GM12872 (cell line): ENCODE measurements at regions not wholly inside any gene's neighbourhood (a gene's known extent, or its start where the extent isn't known, plus 50 kb on each side); places are given as distances from the start of the nearest gene placed in this dataset.

Experiments used
- TF ChIP-seq, protein P1 (sequence below): IDR thresholded peaks from 3 replicates; pipeline ENCODE4 v1.5.1; 2011; ENCODE audit warnings: low read depth, mild to moderate bottlenecking, low read length, moderate library complexity; ENCODE audit not compliant: insufficient read depth

DNA sequence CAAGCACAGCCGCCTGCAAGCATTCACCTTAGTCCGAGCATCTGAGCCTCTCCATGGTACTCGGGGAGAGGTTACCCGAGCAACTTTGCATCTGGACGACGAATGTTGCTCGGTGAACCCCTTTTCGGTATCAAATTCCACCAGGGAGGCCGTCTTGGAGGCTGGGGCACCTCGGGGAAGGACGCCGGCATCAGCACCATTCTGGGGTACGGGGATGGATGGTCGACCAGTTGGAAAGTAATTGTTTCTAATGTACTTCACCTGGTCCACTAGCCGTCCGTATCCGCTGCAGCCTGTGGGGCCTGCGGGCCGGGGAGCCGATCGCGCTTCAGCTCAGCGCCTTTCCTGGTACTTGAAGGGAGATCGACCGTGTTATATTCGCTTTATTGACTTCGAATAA lies 161.7 kb upstream of the RTL1 start:
- TF ChIP-seq, protein P1, sequence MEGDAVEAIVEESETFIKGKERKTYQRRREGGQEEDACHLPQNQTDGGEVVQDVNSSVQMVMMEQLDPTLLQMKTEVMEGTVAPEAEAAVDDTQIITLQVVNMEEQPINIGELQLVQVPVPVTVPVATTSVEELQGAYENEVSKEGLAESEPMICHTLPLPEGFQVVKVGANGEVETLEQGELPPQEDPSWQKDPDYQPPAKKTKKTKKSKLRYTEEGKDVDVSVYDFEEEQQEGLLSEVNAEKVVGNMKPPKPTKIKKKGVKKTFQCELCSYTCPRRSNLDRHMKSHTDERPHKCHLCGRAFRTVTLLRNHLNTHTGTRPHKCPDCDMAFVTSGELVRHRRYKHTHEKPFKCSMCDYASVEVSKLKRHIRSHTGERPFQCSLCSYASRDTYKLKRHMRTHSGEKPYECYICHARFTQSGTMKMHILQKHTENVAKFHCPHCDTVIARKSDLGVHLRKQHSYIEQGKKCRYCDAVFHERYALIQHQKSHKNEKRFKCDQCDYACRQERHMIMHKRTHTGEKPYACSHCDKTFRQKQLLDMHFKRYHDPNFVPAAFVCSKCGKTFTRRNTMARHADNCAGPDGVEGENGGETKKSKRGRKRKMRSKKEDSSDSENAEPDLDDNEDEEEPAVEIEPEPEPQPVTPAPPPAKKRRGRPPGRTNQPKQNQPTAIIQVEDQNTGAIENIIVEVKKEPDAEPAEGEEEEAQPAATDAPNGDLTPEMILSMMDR, result no peak

DNA sequence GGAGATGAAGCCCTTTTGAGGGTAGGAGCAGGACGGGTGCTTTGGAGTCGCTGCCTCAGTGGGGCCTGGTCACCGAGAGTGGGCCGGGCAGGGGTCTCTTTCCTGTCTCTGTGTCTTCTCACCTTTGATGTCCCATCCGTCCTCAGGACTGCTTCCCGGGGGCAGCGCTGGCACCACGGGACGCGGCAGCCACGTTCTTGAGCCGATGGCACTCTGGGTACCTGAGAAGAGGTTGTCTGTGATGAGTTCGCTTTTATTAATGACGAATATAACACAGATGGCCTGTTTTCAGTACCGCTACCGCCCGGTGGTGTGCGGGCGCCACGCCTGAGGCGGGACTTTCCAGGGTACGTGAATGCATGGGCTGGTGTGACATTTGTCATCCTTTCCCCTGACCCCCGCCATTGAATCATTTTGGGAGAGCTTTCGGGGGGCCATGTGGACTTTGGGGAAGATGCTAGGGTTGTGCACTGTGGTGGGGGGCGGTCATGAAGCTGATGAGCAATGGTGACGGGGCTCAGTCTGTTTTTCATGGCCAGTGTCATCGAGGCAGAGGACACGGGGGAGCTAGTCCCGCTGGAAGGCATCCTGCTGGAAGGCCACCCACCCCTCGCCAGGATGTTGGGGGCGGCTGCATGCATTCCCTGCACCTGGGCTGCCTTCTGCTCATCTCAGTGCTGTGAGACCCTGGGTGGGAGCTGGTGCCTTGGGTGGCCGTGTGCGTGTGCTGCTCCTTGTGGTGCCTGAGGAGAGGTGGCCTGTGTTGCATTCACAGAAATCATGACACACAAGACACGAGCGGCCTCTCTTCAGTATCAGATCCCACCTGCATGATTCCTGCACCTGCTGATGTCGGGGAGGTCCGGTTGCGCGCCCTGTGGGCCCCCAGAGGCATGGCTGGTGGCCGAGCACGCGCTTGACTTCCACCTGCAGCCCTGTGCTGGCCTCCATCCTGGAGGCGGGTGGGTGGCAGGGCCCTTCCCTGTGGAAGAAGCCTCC lies 162.5 kb upstream of the RTL1 start:
- TF ChIP-seq, protein P1, result no peak

DNA sequence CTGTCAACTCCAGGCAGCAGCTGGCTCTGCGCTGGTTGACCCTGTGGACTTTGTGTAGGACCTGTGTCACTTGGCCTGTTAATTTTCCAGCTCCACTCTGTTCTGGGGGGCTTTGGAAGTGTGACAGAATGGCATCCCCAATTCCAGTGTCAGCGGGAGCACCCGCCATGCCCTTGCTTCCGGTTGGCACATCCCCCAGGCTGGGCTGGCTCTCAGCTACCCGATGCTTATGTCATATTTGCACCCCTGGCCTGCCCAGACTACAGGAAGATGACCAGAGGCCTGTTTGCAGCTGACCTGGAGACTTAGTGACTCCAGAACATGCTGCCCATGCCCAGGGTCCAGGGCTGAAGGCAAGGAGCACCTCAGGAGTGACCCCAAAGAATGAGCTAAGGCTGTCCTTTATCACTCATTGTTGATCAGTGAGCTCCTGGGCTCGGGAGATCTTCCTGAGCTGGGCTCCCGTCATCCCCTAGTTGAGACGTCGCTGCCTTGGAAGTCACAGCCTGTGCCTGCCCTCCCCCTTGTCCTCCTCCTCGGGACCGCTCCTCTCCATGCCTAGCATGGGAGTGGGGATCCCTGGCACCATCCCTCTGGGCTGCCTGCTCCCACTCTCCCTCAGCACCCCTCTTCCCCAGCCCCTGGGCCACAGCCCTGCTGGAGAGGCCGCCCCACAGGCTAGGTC lies 163.4 kb upstream of the RTL1 start:
- TF ChIP-seq, protein P1, result no peak

DNA sequence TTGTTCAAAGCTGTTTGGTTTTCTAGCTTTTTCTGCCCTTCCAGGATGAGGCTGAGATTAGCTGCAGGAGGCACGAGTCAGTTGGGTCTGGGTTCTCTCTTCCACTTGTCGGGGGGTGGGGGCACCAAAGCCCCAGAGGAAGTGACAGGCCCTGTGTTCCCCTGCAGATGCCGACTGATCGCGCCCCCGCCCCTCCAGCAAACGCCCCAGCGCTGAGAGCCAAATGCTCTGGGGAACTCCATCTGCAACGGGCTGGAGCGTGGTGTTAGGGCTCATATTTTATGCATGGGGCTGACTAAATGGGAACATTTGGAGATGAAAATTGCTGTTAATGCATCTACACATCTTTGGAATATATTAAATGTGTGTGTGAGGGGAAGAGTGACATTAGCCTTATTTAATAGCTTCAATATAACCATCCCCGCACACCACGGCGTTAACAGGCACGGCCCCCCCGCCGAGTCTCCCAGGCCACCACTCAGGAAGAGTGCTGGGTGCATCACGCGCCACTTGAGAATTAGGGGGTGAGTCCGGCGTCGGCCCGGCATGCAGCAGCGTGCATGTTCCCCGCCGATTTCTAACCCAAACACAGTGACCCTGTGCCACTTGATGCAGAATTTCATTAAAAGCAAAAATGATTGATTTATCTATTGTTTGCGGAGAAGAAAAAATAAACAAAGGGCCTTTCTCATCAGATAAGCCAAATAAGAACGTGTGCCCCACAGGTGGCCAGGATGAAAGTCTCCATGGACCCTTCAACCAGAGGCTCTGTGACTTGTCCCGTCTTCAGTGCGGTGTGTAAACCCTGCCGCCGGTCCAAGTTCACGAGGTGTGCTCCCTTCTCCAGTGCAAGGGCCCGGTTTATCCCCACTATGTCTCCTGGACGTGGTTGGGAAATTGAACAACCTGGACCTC lies 165.0 kb upstream of the RTL1 start:
- TF ChIP-seq, protein P1, result no peak

DNA sequence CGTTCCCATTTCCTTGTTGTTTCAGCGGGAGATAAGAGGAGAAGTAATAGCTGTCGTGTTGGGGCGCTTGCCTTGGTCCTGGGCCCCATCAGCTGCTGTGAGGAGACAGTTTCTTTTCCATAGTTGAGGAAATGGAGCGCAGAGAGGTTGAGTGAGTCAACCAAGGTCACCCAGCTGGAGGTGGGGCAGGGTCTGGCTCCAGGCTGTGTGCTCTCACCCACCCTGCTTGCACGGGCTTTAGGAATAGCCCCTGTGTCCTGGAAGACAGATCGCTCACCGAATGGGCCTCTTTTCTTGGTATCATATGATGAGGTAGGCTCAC lies 165.7 kb upstream of the RTL1 start:
- TF ChIP-seq, protein P1, result no peak

DNA sequence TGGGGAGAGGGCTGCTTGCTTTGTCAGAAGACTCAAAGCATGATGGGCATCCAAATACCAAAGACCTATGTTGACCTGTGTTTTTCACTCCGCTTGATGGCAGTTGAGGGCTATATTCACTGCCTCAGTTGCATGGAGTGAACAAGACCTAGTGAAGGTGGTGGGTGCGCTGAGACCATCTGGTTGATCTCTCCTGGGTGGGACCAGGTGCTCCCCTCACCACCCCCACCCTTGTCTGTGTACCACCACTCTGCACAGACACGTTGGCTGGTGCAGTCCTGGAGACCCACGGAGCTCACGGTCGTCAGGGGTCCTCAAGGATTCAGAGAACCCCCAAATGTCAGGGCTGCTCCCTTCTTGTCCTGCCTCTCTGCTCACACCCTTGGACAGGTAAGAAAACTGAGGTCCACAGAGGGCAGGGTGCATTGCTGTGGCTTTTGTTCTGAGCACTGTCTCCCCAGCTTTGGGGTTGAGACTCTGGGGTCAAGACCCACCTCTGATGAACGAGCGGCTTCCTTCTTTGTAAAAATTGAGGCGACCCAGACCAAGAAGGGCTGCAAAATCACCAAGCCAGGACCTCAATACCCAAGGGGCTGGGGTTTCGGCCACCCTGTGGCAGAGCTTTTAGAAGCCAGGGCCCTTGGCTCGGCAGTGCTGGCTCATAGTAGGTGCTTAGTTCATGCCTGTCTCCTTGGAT lies 166.3 kb upstream of the RTL1 start:
- TF ChIP-seq, protein P1, result no peak
